HG03378 (cell line): ENCODE measurements at regions not wholly inside any gene's neighbourhood (a gene's known extent, or its start where the extent isn't known, plus 50 kb on each side); places are given as distances from the start of the nearest gene placed in this dataset.
A peak's percentile ranks its signal among the peaks of the same experiment; 100 is the strongest.

Source experiments
- ATAC-seq: cut with Tn5 transposase; IDR thresholded peaks from one replicate; pipeline ENCODE4 v1.9.1; 2021; ENCODE audit warnings: mild to moderate bottlenecking, moderate library complexity; ENCODE audit not compliant: unreplicated experiment

DNA sequence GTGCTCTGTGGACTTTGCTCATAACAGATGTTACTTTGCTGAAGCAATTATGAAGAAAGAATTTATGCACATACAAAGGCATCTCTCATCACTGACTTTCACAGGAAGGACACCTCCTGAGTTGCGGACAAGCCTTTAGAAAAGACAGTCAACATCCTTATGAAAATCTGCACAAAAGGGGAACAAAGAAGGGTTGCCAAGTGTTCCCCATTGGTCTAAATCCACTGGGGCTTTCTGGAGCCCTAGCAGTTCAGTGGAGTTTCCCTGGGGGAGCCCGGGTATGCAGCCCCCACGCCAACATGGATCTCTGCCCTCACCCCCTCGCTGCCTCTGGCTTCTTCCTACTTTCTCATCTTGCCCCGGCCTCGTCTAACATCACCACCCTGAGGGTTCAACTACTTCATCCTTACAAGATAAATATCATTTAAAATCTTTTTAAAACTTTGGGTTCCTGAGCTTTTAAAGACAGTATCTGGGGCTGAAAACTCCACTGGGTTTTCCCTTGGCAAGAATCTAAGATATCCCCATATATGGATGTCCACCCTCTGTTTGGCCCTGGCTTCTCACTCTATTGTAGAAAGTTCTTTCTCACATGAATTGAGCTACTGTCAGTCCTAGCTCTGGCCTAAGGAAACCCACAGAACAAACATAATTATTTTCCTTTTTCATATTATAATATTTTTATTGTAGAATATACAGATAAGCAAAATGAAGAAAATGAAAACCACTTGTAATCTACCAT is 207.9 kb upstream of the RGMA start:
- ATAC-seq, result peak; percentile 44

GRCh38 chr15:93294896-93295295 is 205.9 kb upstream of the RGMA start:
- no peak for ATAC-seq

- ATAC-seq, result no peak
These were observed 205.1 kb upstream of the RGMA start for GRCh38 chr15:93294066-93294465.

DNA sequence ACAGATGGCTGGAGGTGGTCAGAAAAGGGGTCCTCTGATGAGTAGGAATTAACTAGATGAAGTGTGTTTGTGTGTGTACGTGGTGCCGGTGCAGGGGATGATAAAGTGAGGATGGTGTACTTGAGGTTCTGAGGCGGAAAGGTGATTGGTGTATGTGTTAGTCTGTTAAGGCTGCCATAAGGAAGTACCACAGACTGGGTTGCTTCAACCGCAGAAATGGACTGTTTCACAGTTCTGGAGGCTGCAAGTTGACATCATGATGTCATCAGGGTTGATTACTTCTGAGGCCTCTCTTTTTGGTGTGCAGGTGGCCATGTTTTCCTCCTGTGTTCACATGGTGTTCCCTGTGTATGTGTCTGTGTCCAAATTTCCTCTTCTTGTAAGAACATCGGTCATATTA is 202.4 kb upstream of the RGMA start:
- no peak for ATAC-seq

- no peak for ATAC-seq
These were observed 201.6 kb upstream of the RGMA start for GRCh38 chr15:93290618-93290946.

DNA sequence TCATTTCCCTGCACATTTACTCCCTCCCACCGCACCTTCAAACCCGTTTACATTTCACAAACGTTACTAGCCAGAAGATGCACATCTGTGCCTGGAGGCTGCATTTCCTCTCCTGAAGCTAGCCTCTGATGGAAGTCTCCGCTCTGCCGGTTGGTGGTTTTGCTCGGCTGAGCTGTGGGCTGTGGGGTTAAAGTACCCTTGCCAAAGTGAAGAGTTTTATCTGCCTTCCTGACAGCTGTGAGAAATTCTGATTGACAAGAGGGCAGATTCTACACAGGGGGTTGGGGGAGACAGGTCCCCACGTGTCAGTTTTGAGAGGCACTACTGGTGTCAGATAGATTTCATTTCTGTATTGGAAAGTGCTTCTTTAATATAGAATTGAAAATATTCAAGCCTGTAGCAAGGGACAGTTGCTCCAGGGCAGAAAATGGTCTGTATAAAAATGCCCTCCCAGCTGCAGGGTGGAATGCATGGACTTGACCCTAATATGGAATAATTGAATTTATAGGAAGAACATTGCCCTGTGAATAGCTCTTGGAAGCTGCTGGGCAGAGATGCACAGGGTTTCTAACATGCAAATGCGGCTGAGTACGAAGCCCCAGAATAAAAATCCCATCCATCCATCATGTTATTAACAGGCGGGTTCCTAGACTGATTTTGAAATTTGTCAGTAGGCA is 201.1 kb upstream of the RGMA start:
- no peak for ATAC-seq

- ATAC-seq, result no peak
These were observed 199.8 kb upstream of the RGMA start for GRCh38 chr15:93288728-93289294.

DNA sequence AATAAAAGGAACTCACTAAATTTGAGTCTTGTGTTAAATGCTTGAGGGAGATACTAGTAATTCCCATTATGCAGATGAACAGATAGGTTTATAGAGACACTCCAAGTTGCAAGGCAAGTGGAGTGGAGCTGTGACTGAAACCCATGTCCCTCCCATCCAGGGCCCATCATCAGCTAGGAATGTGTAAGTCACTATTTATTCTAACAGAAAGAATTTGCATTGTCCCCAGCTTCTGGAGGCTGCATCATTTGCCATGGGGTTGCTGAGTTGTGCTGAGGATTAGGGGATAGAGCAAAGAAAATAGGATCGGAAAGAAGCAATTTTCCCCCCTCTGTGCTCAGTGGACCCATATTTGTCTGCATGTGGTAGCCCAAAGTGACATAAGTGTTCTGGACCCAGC is 197.4 kb upstream of the RGMA start:
- no peak for ATAC-seq

- ATAC-seq, result no peak
These were observed 194.8 kb upstream of the RGMA start for GRCh38 chr15:93283854-93284253.

DNA sequence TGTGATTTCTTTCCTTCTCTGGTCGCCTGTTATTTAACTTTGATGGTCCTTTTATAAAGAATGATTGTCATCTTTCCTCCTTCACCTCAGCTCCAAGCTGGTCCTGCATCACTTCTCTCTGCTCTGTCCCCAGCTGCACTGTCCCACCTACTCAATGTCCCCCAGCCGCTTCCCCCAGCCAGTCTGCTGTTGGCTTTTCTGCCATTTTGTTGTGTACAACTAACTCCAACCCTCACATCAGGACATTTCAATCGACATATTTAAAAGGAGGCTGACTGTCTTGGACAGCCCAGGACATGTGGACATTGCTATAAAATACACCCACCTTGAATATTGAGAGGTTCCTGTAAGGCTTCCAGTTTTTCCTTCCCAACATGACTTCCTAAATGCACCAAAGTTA is 193.8 kb upstream of the RGMA start:
- no peak for ATAC-seq

- ATAC-seq, result no peak
These were observed 189.8 kb upstream of the RGMA start for GRCh38 chr15:93278783-93279182.

DNA sequence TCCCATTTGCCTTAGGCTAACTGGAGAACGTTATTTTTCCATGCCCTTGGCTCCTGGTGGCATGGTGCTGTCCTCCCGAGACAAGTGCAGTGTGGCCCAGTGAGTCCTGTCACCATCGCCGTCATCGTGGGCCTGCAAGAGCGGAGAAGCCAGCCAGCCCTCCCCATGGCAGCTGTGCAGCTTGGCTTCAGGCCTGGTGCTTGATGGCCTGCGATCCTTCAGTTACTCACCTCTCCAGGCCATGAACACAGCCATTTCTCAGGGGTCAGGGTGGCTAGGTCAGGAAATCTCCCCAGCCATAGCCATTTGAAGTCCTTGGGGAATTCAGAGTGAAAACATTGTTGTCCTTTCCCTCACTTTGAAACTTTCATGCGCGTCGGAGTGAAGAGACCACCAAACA is 189.0 kb upstream of the RGMA start:
- ATAC-seq, result no peak

DNA sequence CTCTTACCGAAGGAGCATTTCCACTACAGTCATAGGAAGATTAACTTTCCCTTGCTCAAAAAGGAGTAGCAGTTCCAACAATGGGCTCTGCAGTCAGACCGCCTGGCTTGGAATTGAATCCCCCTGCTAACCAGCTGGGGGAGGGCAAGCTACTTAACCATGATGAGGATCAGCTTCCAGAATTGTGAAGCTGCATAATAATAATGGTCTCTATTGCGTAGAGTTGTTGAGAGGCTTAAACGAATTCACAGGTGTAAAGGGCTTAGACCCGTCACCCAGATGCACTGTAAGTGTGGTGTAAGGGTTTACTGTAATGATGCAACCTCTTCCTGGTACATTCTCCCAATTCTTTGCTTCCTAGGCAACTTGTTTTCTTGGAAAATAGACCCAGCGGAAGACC is 185.2 kb upstream of the RGMA start:
- ATAC-seq, result no peak

- ATAC-seq, result no peak
These were observed 182.9 kb upstream of the RGMA start for GRCh38 chr15:93271871-93272270.

DNA sequence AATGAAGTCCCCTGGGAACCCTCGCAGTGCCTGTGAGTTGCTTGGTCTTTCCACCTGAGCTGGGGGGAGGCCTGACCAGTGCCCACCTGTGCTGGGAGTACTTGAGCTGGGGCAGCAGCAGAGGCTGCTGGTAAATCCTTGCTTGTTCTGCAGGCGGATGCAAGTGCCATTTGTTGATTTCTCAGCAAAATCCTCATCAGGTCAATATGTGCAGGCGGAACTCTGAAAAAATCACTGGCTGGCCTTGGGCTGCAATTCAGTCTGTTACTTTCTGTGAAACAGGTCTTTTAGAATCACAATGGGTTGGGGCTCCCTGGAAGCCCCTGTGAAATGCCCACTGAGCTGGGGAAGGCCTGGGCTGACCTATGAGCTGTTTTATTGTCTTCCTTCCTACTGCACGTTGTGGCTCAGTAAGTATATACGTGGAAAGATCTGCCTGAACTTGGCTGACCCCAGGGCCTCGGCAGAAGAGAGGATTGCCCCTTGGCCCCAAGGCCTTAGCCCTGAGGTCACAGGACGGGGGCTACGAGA is 182.0 kb upstream of the RGMA start:
- no peak for ATAC-seq

- no peak for ATAC-seq
These were observed 179.1 kb upstream of the RGMA start for GRCh38 chr15:93268066-93268465.

DNA sequence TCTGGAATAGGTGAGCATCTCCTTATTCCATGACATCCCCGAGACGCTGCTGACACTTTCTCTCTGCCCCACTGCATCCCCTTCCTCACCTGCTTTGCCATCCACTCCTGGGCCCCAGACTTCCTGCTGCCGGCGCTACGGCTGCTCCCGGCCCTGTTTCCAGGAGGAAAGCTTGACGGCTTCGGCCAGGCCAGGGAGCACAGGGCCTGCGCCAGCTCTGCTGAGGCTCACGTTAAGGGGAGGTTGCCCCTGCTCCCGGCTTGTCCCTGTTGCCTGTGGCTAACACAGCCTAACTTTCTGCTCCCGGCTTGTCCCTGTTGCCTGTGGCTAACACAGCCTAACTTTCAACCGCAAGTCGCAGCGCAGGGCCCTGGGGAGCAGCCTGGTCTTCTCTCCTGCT is 177.3 kb upstream of the RGMA start:
- ATAC-seq, result no peak

GRCh38 chr15:93265111-93265556 is 176.1 kb upstream of the RGMA start:
- ATAC-seq, result no peak

- no peak for ATAC-seq
These were observed 172.8 kb upstream of the RGMA start for GRCh38 chr15:93261845-93262244.

DNA sequence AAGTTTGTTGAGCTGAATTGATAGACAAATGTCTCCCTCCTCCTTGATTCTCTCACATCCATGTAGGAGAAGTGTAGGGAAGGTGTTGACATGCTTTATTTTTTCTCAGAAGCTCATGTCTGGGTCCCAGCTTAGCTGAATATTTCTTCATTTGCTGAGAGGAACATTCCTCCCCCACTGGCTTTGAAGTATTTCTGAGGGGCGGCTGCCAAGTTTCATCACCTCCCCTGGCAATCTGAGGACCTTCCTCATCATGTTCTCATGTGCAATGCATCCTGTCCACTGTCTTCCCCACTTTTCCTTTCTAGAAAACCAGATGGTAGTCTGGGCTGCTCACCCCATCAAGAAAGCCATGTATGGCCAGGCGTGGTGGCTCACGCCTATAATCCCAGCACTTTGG is 168.9 kb upstream of the RGMA start:
- ATAC-seq, result no peak

DNA sequence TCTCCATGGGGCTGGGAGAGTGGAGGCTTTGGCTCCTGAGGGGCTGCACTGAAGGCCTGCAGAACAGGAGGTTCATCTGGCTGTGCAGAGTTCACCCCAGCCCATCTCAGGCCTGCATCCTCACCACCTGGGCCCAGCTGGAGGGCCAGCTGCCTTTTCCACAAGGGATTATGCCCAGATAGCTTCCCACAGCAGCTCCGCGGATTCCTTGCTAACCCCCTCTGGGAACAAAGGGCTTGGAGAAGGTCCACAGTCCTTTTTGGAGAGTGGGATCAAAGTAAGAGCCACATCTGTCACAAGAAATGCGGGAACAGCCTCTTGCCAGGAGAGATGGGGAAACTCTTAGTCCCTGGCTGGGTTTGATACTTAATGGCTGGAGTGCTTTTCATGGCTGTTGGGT is 164.7 kb upstream of the RGMA start:
- no peak for ATAC-seq

DNA sequence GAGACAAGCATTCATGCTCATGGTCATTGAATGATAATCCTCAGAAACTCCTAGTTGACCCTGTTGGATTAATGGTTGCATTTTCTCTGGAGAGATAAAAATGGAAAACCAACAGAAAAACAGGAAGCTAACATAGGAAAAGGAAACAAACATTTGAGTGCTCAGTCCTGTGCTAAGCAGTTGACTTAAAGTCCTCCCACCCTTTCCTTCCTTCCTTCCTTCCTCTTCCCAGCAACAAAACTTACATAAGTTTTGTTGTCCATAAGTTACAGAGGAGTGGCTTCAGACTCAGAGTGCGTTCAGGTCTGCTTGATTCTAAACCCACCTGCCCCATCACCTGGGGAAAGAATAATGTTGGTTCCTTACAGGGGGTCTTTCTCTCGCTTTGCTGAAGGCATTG is 163.8 kb upstream of the RGMA start:
- no peak for ATAC-seq
